GM10248 (cell line): ENCODE measurements at regions not wholly inside any gene's neighbourhood (a gene's known extent, or its start where the extent isn't known, plus 50 kb on each side); places are given as distances from the start of the nearest gene placed in this dataset.

Source experiments
- CTCF ChIA-PET: fragments of 300-600 bp; sonication (Branson Sonifier 250); formaldehyde crosslinking; extraction: SDS; loops from one replicate; lab custom pipeline; 2021; ENCODE audit warnings: antibody characterized with exemption; lab: Yijun Ruan, JAX
- POLR2A ChIA-PET: fragments of 350-650 bp; sonication (Branson Sonifier 250); formaldehyde crosslinking; extraction: SDS; loops from one replicate; lab custom pipeline; 2020; ENCODE audit warnings: antibody characterized with exemption; lab: Yijun Ruan, JAX
- DNase-seq: peaks from one replicate; pipeline ENCODE4 v3.0.0; 2012; ENCODE audit errors: extremely low spot score
- TF ChIP-seq, protein P1 (sequence below): IDR thresholded peaks from 2 replicates; pipeline ENCODE4 v1.5.1; 2012; ENCODE audit warnings: mild to moderate bottlenecking, low read depth; ENCODE audit errors: extremely low read depth, missing control alignments, control extremely low read depth

DNA sequence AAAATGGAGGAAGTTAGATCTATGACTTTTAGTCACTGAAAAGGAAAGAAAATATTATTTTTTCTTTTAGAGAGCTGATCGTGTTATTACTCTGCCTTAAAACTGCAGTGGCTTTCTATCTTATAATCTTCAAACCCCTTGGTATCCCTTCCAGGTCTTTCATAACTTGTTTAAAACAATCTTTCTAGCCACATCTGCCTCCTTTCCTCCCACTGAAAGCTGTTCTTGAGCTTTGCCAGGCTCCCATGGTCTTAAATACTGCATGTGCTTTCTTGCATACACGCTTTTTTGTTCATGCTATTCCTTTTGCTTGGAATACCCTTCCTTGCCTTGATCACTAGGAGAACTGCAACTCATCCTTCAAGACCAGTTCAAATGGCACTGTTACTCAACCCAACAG, 65.9 kb upstream of the GADD45A start:
- ChIA-PET CTCF (interaction anchor here (1.0 to 1.2 kb wide), 3 partner anchors 10 to 30 kb away, joined by 3 to 4 read pairs (median 4); no protein-coding TSS in a partner anchor), POLR2A (no interaction called here)
- TF ChIP-seq, protein P1, sequence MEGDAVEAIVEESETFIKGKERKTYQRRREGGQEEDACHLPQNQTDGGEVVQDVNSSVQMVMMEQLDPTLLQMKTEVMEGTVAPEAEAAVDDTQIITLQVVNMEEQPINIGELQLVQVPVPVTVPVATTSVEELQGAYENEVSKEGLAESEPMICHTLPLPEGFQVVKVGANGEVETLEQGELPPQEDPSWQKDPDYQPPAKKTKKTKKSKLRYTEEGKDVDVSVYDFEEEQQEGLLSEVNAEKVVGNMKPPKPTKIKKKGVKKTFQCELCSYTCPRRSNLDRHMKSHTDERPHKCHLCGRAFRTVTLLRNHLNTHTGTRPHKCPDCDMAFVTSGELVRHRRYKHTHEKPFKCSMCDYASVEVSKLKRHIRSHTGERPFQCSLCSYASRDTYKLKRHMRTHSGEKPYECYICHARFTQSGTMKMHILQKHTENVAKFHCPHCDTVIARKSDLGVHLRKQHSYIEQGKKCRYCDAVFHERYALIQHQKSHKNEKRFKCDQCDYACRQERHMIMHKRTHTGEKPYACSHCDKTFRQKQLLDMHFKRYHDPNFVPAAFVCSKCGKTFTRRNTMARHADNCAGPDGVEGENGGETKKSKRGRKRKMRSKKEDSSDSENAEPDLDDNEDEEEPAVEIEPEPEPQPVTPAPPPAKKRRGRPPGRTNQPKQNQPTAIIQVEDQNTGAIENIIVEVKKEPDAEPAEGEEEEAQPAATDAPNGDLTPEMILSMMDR = no peak
- no peak for DNase-seq

GRCh38 chr1:67623906-67624305, 61.1 kb upstream of the GADD45A start:
- DNase-seq = no peak
- CTCF ChIA-PET = interaction anchor here (0.5 to 1.1 kb wide), 3 partner anchors 14 to 628 kb away, joined by 3 to 4 read pairs (median 3); no protein-coding TSS in a partner anchor
- POLR2A ChIA-PET = no interaction called here
- TF ChIP-seq, protein P1 = no peak

DNA sequence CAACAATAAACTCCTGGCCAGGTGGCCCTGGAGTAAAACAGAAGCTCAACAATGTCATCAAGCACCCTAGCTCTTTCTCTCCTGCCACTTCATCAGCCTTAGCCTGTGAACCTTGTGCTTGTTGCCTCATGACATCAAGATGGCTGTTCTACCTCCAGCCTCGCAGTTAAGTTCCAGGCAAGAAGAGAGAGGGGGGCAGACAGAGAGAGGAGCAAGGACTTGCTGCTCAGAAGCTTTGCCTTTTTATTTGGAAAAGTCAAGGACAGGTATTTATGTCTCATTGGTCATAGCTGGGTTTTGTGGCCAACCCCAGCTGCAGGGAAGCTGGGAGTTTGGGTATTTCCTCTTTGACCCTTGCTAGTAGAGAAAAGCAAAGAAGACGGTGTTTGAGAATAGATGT, 60.3 kb upstream of the GADD45A start:
- DNase-seq = no peak
- ChIA-PET CTCF (interaction anchor here (0.8 to 1.1 kb wide), 2 partner anchors 13 to 629 kb away, joined by 3 to 4 read pairs; no protein-coding TSS in a partner anchor), POLR2A (no interaction called here)
- TF ChIP-seq, protein P1 = no peak

- ChIA-PET POLR2A (no interaction called here), CTCF (interaction anchor here (1.1 to 1.2 kb wide), 2 partner anchors 39 to 69 kb away, joined by 3 to 4 read pairs; no protein-coding TSS in a partner anchor)
- TF ChIP-seq, protein P1 = no peak
- DNase-seq = no peak
Measured at GRCh38 chr1:67626090-67626860, 58.7 kb upstream of the GADD45A start.

GRCh38 chr1:67626861-67627235, 58.2 kb upstream of the GADD45A start:
- POLR2A ChIA-PET = no interaction called here
- CTCF ChIA-PET = interaction anchor here (1.1 to 1.2 kb wide), 2 partner anchors 40 to 69 kb away, joined by 3 to 4 read pairs; no protein-coding TSS in a partner anchor
- TF ChIP-seq, protein P1 = no peak
- DNase-seq = no peak

DNA sequence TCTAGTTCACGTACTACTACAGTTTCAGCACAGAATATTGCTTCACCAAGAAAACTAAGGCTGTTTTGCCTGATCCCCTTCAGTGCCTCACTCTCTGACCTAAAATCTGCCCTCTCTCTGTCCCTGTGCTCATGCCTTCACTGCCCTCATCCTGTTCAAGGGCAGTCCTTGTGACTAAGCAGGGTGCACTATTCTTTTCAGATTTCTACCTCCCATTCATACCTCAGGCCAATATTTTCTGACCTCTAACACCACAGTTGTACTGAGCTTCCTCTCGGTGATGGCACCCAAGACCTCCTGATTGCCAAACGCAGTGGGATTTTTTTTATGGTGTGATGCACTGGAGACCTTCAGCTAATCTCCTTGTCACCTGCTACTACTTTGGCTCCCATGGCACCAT, 57.7 kb upstream of the GADD45A start:
- TF ChIP-seq, protein P1 = no peak
- DNase-seq = no peak
- ChIA-PET CTCF (interaction anchor here (1.1 to 1.2 kb wide), 2 partner anchors 40 to 70 kb away, joined by 3 to 4 read pairs; no protein-coding TSS in a partner anchor), POLR2A (no interaction called here)
